Gastroesophageal sphincter (tissue), 3 donors: ENCODE measurements at regions not wholly inside any gene's neighbourhood (a gene's known extent, or its start where the extent isn't known, plus 50 kb on each side); places are given as distances from the start of the nearest gene placed in this dataset.

Experiments
- EP300 ChIP-seq: sonication (generic); formaldehyde crosslinking; IDR thresholded peaks from one replicate; pipeline ENCODE4 v1.6.1; 2017; ENCODE audit warnings: antibody characterized with exemption, mild to moderate bottlenecking
- POLR2A ChIP-seq, 2 donors: fragments of 450-650 bp; IDR thresholded peaks; one replicate each; pipeline ENCODE4 v1.6.1; 2017; ENCODE audit warnings: antibody characterized with exemption in 2 of 2, mild to moderate bottlenecking in 2 of 2, moderate library complexity in 1 of 2
- POLR2AphosphoS5 ChIP-seq: sonication (generic); formaldehyde crosslinking; IDR thresholded peaks from one replicate; pipeline ENCODE4 v1.6.1; 2017; ENCODE audit warnings: antibody characterized with exemption
- TF ChIP-seq, protein P1 (sequence below), 4 experiments: fragments of 200-600 bp in 2 of 4; fragments of 450-650 bp in 2 of 4; sonication (generic) in 1 of 4; IDR thresholded peaks; one replicate each; pipeline ENCODE4 v1.5.1; 2017 to 2019; ENCODE audit warnings: antibody characterized with exemption in 4 of 4, mild to moderate bottlenecking in 2 of 4, moderate library complexity in 2 of 4

DNA sequence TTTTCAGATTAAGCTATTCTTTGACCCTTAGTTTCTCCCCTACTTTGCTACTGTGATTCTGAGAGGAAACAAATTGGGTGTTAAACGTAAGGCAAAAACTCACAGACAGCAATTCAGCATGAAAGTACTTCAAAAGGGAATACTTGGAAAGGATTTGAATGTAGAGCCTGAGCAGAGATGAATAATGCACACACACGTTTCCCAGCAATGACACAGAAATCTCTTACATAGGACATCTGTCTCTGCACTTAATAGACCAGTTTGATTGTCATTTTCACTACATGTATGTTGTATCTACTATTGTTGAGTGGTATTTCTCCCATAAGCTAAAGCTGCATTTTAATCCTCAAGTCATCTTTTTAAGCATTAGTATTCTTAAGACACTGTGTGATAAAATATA, 166.1 kb upstream of the TEX13C start:
- TF ChIP-seq EP300 (no peak), POLR2AphosphoS5 (no peak), POLR2A (IDR thresholded peaks at IDR 0.05) (no peak)
- TF ChIP-seq, protein P1, sequence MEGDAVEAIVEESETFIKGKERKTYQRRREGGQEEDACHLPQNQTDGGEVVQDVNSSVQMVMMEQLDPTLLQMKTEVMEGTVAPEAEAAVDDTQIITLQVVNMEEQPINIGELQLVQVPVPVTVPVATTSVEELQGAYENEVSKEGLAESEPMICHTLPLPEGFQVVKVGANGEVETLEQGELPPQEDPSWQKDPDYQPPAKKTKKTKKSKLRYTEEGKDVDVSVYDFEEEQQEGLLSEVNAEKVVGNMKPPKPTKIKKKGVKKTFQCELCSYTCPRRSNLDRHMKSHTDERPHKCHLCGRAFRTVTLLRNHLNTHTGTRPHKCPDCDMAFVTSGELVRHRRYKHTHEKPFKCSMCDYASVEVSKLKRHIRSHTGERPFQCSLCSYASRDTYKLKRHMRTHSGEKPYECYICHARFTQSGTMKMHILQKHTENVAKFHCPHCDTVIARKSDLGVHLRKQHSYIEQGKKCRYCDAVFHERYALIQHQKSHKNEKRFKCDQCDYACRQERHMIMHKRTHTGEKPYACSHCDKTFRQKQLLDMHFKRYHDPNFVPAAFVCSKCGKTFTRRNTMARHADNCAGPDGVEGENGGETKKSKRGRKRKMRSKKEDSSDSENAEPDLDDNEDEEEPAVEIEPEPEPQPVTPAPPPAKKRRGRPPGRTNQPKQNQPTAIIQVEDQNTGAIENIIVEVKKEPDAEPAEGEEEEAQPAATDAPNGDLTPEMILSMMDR (IDR thresholded peaks at IDR 0.05): no peak
